SK-N-SH (cell line): ENCODE measurements at regions not wholly inside any gene's neighbourhood (a gene's known extent, or its start where the extent isn't known, plus 50 kb on each side); places are given as distances from the start of the nearest gene placed in this dataset.

Source experiments
- CTCF ChIP-seq: fragments of 200-600 bp; sonication (generic); IDR thresholded peaks from 2 replicates; pipeline ENCODE4 v1.6.1; 2017; ENCODE audit warnings: antibody characterized with exemption, mild to moderate bottlenecking, moderate library complexity
- EP300 ChIP-seq, 2 experiments: IDR thresholded peaks; 2 replicates each; pipeline versions ENCODE4 v1.4.0 to v1.6.1; 2012; ENCODE audit warnings: borderline replicate concordance in 1 of 2, low read depth in 1 of 2, low read length in 1 of 2
- EZH2phosphoT487 ChIP-seq: fragments of 200-600 bp; sonication (generic); IDR thresholded peaks from 2 replicates; pipeline ENCODE4 v1.6.1; 2017; ENCODE audit warnings: low read depth, mixed run types, mild to moderate bottlenecking, antibody characterized with exemption, moderate library complexity, borderline replicate concordance
- FOSL2 ChIP-seq: IDR thresholded peaks from 2 replicates; pipeline ENCODE4 v1.4.0; 2012; ENCODE audit warnings: low read depth, mild to moderate bottlenecking, moderate library complexity, borderline replicate concordance
- MAX ChIP-seq: IDR thresholded peaks from 2 replicates; pipeline ENCODE4 v1.4.0; 2012; ENCODE audit warnings: low read depth
- MXI1 ChIP-seq: IDR thresholded peaks from 2 replicates; pipeline ENCODE4 v1.6.1; 2012; ENCODE audit warnings: mild to moderate bottlenecking, low read depth, low read length, improper control_type of control experiment
- PBX3 ChIP-seq: IDR thresholded peaks from 2 replicates; pipeline ENCODE4; 2012
- POLR2AphosphoS5 ChIP-seq: IDR thresholded peaks from 2 replicates; pipeline ENCODE4 v1.6.1; 2012; ENCODE audit warnings: low read depth, low read length
- RAD21 ChIP-seq: IDR thresholded peaks from 2 replicates; pipeline ENCODE4 v1.6.1; 2012; ENCODE audit warnings: mild to moderate bottlenecking, low read length
- REST ChIP-seq: IDR thresholded peaks from 2 replicates; pipeline ENCODE4 v1.6.1; 2012; ENCODE audit warnings: mild to moderate bottlenecking, low read depth, low read length, moderate library complexity
- TCF12 ChIP-seq: IDR thresholded peaks from 2 replicates; pipeline ENCODE4 v1.4.0; 2012
- USF1 ChIP-seq: IDR thresholded peaks from 2 replicates; pipeline ENCODE4 v1.4.0; 2012; ENCODE audit warnings: low read depth, borderline replicate concordance
- USF2 ChIP-seq: fragments of 150-350 bp; IDR thresholded peaks from 2 replicates; pipeline ENCODE4 v1.6.1; 2017; ENCODE audit warnings: antibody characterized with exemption, low read length, low read depth, borderline replicate concordance
- YY1 ChIP-seq: IDR thresholded peaks from 2 replicates; pipeline ENCODE4 v1.4.0; 2012; ENCODE audit warnings: low read depth, mild to moderate bottlenecking

GRCh38 chr3:56882896-56883295 lies 81.1 kb upstream of the ARHGEF3 start:
- TF ChIP-seq MXI1 (no peak), EZH2phosphoT487 (no peak), POLR2AphosphoS5 (no peak), CTCF (no peak), USF1 (no peak), MAX (no peak), TCF12 (no peak), USF2 (no peak), YY1 (no peak), FOSL2 (no peak), EP300 (IDR thresholded peaks at IDR 0.05; ENCODE audit: borderline replicate concordance in 1 of 2, low read depth in 1 of 2, low read length in 1 of 2) (no peak), REST (no peak), PBX3 (no peak), RAD21 (no peak)
